ENCODE measurements at regions not wholly inside any gene's neighbourhood (a gene's known extent, or its start where the extent isn't known, plus 50 kb on each side); places are given as distances from the start of the nearest gene placed in this dataset.

GRCh38 chr6:148182378-148182777 is 160.3 kb upstream of the SASH1 start:
- H3K36me3 ChIP-seq (ENCODE audit: control insufficient read depth, insufficient read depth, low read length), result no peaks in the 10 kb centered on the region
- no peak overlapping the region for H3K4me3 ChIP-seq (replicated peaks; ENCODE audit: low read depth, low read length)
- no peaks in the 10 kb centered on the region; the same call in 1 of the 2 replicates for H3K27me3 ChIP-seq (replicated peaks; ENCODE audit: control insufficient read depth, insufficient read depth, low read length)
- no peak for DNase-seq (ENCODE audit: extremely low read depth, insufficient read length)
- no peak for TF ChIP-seq CTCF (IDR thresholded peaks at IDR 0.05; ENCODE audit: insufficient read depth, low read length, poor library complexity, severe bottlenecking)

DNA sequence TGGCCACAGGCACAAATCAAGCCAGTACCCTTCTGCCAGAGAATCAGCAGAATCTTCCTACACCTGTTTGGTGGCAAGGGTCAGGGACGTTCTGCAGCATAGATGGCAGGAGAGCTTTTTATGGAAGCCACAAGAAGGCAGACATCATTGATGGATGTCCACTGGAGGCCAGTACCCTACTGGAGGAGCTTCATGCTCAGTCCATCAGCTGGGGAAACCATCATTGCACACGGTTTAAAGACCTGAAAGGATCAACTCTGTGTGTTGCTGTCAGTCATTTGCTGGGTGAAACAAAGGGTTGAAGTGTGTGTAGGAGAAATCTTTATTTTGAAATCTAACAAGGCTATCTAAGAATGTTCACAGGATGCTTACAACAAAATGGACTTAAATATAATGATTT is 158.9 kb upstream of the SASH1 start:
- no peak for DNase-seq (ENCODE audit: extremely low read depth, insufficient read length)
- no peaks in the 10 kb centered on the region; the same call in 1 of the 2 replicates for H3K27me3 ChIP-seq (replicated peaks; ENCODE audit: control insufficient read depth, insufficient read depth, low read length)
- H3K4me3 ChIP-seq (replicated peaks; ENCODE audit: low read depth, low read length), result no peak overlapping the region
- no peak for TF ChIP-seq CTCF (IDR thresholded peaks at IDR 0.05; ENCODE audit: insufficient read depth, low read length, poor library complexity, severe bottlenecking)
- H3K36me3 ChIP-seq (ENCODE audit: control insufficient read depth, insufficient read depth, low read length), result no peaks in the 10 kb centered on the region

DNA sequence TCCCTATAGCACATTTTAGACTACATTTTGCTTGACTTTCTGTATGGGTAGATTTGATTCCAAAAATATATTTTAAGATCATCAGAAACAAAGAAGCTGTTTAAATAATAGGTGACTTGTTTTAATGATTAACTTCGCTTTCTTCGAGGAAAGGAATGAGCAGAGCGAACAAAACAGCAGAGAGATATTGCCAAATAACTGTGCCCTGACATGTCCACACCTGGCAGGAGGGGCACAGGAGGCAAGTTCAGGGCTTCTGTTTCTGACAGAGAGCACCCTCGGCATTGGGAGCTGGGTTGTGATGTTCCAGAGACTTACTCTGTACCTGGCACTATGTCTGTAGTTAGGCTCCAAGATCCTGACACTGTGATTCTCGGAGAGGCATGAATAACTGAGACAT is 155.7 kb upstream of the SASH1 start:
- no peaks in the 10 kb centered on the region for H3K36me3 ChIP-seq (ENCODE audit: control insufficient read depth, insufficient read depth, low read length)
- DNase-seq (ENCODE audit: extremely low read depth, insufficient read length), result no peak
- no peak for TF ChIP-seq CTCF (IDR thresholded peaks at IDR 0.05; ENCODE audit: insufficient read depth, low read length, poor library complexity, severe bottlenecking)
- H3K4me3 ChIP-seq (replicated peaks; ENCODE audit: low read depth, low read length), result no peak overlapping the region
- H3K27me3 ChIP-seq (replicated peaks; ENCODE audit: control insufficient read depth, insufficient read depth, low read length), result peaks cover 2% of the 10 kb centered on the region; the same call in 1 of the 2 replicates

- H3K36me3 ChIP-seq (ENCODE audit: control insufficient read depth, insufficient read depth, low read length), result no peaks in the 10 kb centered on the region
- no peak for DNase-seq (ENCODE audit: extremely low read depth, insufficient read length)
Observed at GRCh38 chr6:148192310-148192709, 150.3 kb upstream of the SASH1 start.

DNA sequence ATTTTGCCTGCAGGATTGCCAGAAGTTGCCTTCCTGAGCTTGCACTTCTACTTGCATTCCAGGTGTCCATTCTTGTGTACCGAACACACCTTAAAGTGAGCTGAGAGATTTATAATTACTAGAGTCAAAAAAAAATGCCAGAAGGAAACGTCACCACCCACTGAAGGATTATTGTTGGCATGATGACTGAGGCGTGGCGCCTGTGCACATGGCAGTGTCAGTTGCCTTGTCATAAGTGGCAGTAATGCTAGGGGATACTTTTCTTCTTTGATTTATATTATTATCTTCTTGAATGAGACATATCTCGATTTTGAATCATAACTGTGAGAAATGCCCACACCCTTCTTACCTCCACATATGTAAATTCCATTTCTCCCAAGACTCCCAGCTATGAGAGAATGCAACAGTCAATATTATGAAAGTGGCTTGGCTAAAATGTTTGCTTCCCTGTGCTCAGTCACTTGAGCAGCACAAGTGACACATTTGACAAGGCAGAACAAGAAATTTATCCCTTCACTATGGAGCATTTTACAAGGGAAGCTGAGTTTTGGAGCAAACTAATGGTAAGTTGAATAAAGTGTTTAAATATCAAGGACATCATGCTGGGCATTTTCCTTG is 149.5 kb upstream of the SASH1 start:
- no peak for DNase-seq (ENCODE audit: extremely low read depth, insufficient read length)
- Histone ChIP-seq H3K27me3 (replicated peaks; ENCODE audit: control insufficient read depth, insufficient read depth, low read length) (0 out of 2 replicates have a peak, but pooled peaks cover 2% of the 10 kb centered on the region), H3K4me3 (replicated peaks; ENCODE audit: low read depth, low read length) (no peak overlapping the region), H3K36me3 (ENCODE audit: control insufficient read depth, insufficient read depth, low read length) (no peaks in the 10 kb centered on the region)
- no peak for TF ChIP-seq CTCF (IDR thresholded peaks at IDR 0.05; ENCODE audit: insufficient read depth, low read length, poor library complexity, severe bottlenecking)

More at GRCh38 chr6:148192310-148192709, 150.3 kb upstream of the SASH1 start:
- H3K27me3 ChIP-seq (replicated peaks; ENCODE audit: control insufficient read depth, insufficient read depth, low read length), result 0 out of 2 replicates have a peak, but pooled peaks cover 2% of the 10 kb centered on the region
- no peak for TF ChIP-seq CTCF (IDR thresholded peaks at IDR 0.05; ENCODE audit: insufficient read depth, low read length, poor library complexity, severe bottlenecking)
- no peak overlapping the region for H3K4me3 ChIP-seq (replicated peaks; ENCODE audit: low read depth, low read length)

DNA sequence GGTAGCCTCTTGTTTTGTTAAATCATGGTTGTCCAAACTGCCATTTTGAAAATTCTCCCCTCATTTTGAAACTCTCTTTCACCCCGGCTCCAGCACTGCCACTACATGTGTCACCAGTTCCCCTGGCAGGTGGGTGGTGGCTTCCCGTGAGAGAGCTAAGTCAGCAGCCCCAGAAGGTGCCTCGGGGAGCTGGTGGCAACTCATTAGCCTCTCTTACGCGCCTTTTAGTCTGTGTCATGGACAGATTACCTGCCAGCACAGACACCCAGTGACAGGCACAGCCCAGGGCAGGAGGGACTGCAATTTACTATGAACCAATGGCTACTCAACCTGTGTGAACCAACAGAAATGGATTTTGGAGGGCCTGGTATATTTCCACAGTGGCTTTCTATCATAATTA is 147.1 kb upstream of the SASH1 start:
- no peaks in the 10 kb centered on the region for H3K36me3 ChIP-seq (ENCODE audit: control insufficient read depth, insufficient read depth, low read length)
- no peak for TF ChIP-seq CTCF (IDR thresholded peaks at IDR 0.05; ENCODE audit: insufficient read depth, low read length, poor library complexity, severe bottlenecking)
- no peaks in the 10 kb centered on the region; the same call in 1 of the 2 replicates for H3K27me3 ChIP-seq (replicated peaks; ENCODE audit: control insufficient read depth, insufficient read depth, low read length)
- no peak overlapping the region for H3K4me3 ChIP-seq (replicated peaks; ENCODE audit: low read depth, low read length)
- no peak for DNase-seq (ENCODE audit: extremely low read depth, insufficient read length)

Measured in GM06990 (cell line).